Mesenchymal stem cell (in vitro differentiated cells and primary cell): ENCODE measurements at regions not wholly inside any gene's neighbourhood (a gene's known extent, or its start where the extent isn't known, plus 50 kb on each side); places are given as distances from the start of the nearest gene placed in this dataset.

Experiments used
- DNase-seq: peaks from one replicate; pipeline ENCODE4 v3.0.0-alpha.2; 2013
- H2AFZ ChIP-seq: one replicate; pipeline ENCODE4 v1.6.1; 2013; ENCODE audit warnings: low read depth, mild to moderate bottlenecking, control low read depth, inconsistent platforms, low read length, moderate library complexity
- H2AK5ac ChIP-seq: 2 replicates; pipeline ENCODE4 v1.6.1; 2013; ENCODE audit warnings: low read length, moderate library complexity, mild to moderate bottlenecking, inconsistent platforms; ENCODE audit not compliant: severe bottlenecking
- H2BK120ac ChIP-seq: one replicate; pipeline ENCODE4 v1.6.1; 2013; ENCODE audit warnings: low read depth, mild to moderate bottlenecking, inconsistent platforms, low read length, moderate library complexity
- H2BK12ac ChIP-seq, 2 experiments: one replicate each; pipeline ENCODE4 v1.6.1; 2013; ENCODE audit warnings: inconsistent platforms in 2 of 2, low read length in 2 of 2, mild to moderate bottlenecking in 2 of 2, moderate library complexity in 2 of 2, control low read depth in 1 of 2
- H2BK15ac ChIP-seq: one replicate; pipeline ENCODE4 v1.6.1; 2013; ENCODE audit warnings: mild to moderate bottlenecking, low read depth, inconsistent platforms; ENCODE audit not compliant: poor library complexity, severe bottlenecking
- H2BK5ac ChIP-seq: 2 replicates; pipeline ENCODE4 v1.6.1; 2013; ENCODE audit warnings: low read depth, mild to moderate bottlenecking, low read length, control low read depth, inconsistent platforms; ENCODE audit not compliant: poor library complexity, severe bottlenecking
- H3K14ac ChIP-seq, 2 experiments: one replicate each; pipeline ENCODE4 v1.6.1; 2013; ENCODE audit warnings: inconsistent platforms in 2 of 2, low read length in 2 of 2, control low read depth in 1 of 2, mild to moderate bottlenecking in 1 of 2, moderate library complexity in 1 of 2
- H3K18ac ChIP-seq, 2 experiments: one replicate each; pipeline ENCODE4 v1.6.1; 2013; ENCODE audit warnings: inconsistent platforms in 2 of 2, low read length in 2 of 2, control low read depth in 1 of 2, low read depth in 1 of 2, mild to moderate bottlenecking in 1 of 2
- H3K23ac ChIP-seq, 2 experiments: one replicate each; pipeline ENCODE4 v1.6.1; 2013; ENCODE audit warnings: inconsistent platforms in 2 of 2, low read length in 2 of 2, mild to moderate bottlenecking in 2 of 2, moderate library complexity in 2 of 2, control low read depth in 1 of 2
- H3K27ac ChIP-seq: 2 replicates; pipeline ENCODE4 v1.5.1; 2013; ENCODE audit warnings: mild to moderate bottlenecking, moderate library complexity, low read length, control low read depth, inconsistent platforms; ENCODE audit not compliant: poor library complexity, severe bottlenecking
- H3K27me3 ChIP-seq, 2 experiments: 2 replicates each; pipeline versions ENCODE4 v1.6.1 to v1.7.0; 2013; ENCODE audit warnings: low read length in 2 of 2, mild to moderate bottlenecking in 2 of 2, moderate library complexity in 2 of 2, control low read depth in 1 of 2, inconsistent platforms in 1 of 2; ENCODE audit not compliant: control insufficient read depth in 1 of 2, insufficient read depth in 1 of 2
- H3K36me3 ChIP-seq, 2 experiments: 2 replicates each; pipeline versions ENCODE4 v1.6.1 to v1.7.0; 2013; ENCODE audit warnings: low read length in 2 of 2, control low read depth in 1 of 2, inconsistent platforms in 1 of 2, low read depth in 1 of 2, mild to moderate bottlenecking in 1 of 2; ENCODE audit not compliant: insufficient read depth in 2 of 2, control insufficient read depth in 1 of 2
- H3K4ac ChIP-seq, 2 experiments: one replicate each; pipeline ENCODE4 v1.6.1; 2013; ENCODE audit warnings: inconsistent platforms in 2 of 2, low read length in 2 of 2, mild to moderate bottlenecking in 2 of 2, moderate library complexity in 2 of 2, control low read depth in 1 of 2, low read depth in 1 of 2
- H3K4me1 ChIP-seq: 2 replicates; pipeline ENCODE4 v1.6.1; 2013; ENCODE audit warnings: low read depth, low read length, control low read depth; ENCODE audit not compliant: control insufficient read depth, insufficient read depth
- H3K4me2 ChIP-seq: 2 replicates; pipeline ENCODE4 v1.6.1; 2013; ENCODE audit warnings: low read length, mild to moderate bottlenecking, inconsistent platforms; ENCODE audit not compliant: poor library complexity, severe bottlenecking
- H3K4me3 ChIP-seq, 2 experiments: 2 replicates each; pipeline versions ENCODE4 v1.5.1 to v1.7.0; 2013; ENCODE audit warnings: low read length in 2 of 2, mild to moderate bottlenecking in 2 of 2, control low read depth in 1 of 2, low read depth in 1 of 2; ENCODE audit not compliant: insufficient read depth in 1 of 2
- H3K79me1 ChIP-seq: replicated peaks from 2 replicates; pipeline ENCODE4 v1.6.1; 2013; ENCODE audit warnings: mild to moderate bottlenecking, control low read depth, low read length, inconsistent platforms; ENCODE audit not compliant: poor library complexity, severe bottlenecking
- H3K9ac ChIP-seq: 2 replicates; pipeline ENCODE4 v1.7.0; 2013; ENCODE audit warnings: mild to moderate bottlenecking, low read length, moderate library complexity
- H3K9me3 ChIP-seq: 2 replicates; pipeline ENCODE4 v1.7.0; 2013; ENCODE audit warnings: mild to moderate bottlenecking, low read length; ENCODE audit not compliant: control insufficient read depth
- H4K8ac ChIP-seq: one replicate; pipeline ENCODE4 v1.6.1; 2013; ENCODE audit warnings: inconsistent platforms, mild to moderate bottlenecking, low read length, moderate library complexity
- H4K91ac ChIP-seq: one replicate; pipeline ENCODE4 v1.6.1; 2013; ENCODE audit warnings: mild to moderate bottlenecking, low read length, inconsistent platforms
- WGBS: methylation state at CpG from one replicate; pipeline ENCODE4 v1.1.7; 2013; ENCODE audit warnings: mixed read lengths; 5-methylcytosine and 5-hydroxymethylcytosine counted together

DNA sequence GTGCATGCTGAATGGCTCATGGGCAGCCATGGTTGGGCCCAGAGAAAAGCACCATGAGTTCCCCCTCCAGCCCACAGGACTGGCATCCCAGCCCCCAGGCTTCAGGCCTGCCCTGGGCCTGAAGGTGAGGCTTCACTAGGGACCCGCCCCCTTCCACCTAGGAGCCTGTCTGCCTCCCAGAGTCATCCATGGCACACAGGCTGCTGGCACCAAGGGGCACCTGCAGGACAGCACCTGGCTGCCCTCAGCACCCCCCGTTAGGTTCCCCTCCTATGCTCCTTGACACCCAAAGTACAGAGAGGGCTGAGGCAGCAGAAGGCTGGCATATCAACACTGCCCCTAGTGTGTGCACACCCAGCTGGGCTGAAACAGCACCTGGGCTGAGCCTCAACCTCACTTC is 566.7 kb upstream of the PCDH7 start:
- H3K14ac ChIP-seq = peak overlapping the region in 1 of 2 experiments; percentile 55
- no peak overlapping the region for H3K4me2 ChIP-seq
- no peak overlapping the region for H3K4ac ChIP-seq
- H4K91ac ChIP-seq = no peak overlapping the region
- WGBS = 81% methylated on average over 2 of the region's 2 CpGs
- H3K18ac ChIP-seq = no peak overlapping the region
- no peak overlapping the region for H2BK120ac ChIP-seq
- H3K9ac ChIP-seq = no peak overlapping the region
- no peak overlapping the region for H3K23ac ChIP-seq
- no peaks in the 10 kb centered on the region for H3K9me3 ChIP-seq
- H3K36me3 ChIP-seq = no peaks in the 10 kb centered on the region
- H2AK5ac ChIP-seq = no peak overlapping the region
- H3K4me3 ChIP-seq = no peak overlapping the region
- no peak overlapping the region for H3K27ac ChIP-seq
- H2BK5ac ChIP-seq = no peak overlapping the region
- no peak overlapping the region for H2BK12ac ChIP-seq
- H3K27me3 ChIP-seq = no peaks in the 10 kb centered on the region
- H3K79me1 ChIP-seq = no peaks in the 10 kb centered on the region
- no peak overlapping the region for H4K8ac ChIP-seq
- no peaks in the 10 kb centered on the region for H3K4me1 ChIP-seq
- no peak overlapping the region for H2BK15ac ChIP-seq
- no peak overlapping the region for H2AFZ ChIP-seq
- no peak for DNase-seq

DNA sequence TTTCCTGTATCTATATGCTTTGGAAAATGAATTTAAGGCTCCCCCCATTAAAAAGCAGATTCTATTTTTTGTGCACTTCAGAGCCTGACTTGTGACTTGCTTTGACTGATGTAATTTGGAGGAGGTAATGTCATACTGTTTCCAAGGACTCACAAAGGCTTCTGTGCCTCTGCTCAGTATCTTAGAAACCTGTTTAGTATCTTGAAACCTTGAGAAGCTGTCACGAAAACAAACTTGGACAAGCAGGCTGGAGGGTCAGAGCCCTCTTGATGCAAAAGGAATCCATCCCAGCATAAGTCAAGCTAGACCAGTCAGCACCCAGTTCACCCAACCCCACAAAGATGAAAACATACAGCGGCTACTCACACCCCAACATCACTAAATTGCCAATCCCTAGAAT is 560.0 kb upstream of the PCDH7 start:
- Histone ChIP-seq H3K9me3 (no peaks in the 10 kb centered on the region), H2AK5ac (no peak overlapping the region), H3K23ac (no peak overlapping the region), H3K14ac (no peak overlapping the region), H3K36me3 (no peaks in the 10 kb centered on the region), H2BK15ac (no peak overlapping the region), H3K4ac (no peak overlapping the region), H4K8ac (no peak overlapping the region), H3K79me1 (no peaks in the 10 kb centered on the region), H2BK120ac (no peak overlapping the region), H3K9ac (no peak overlapping the region), H2BK5ac (no peak overlapping the region), H3K4me3 (no peak overlapping the region), H3K27me3 (no peaks in the 10 kb centered on the region), H3K4me1 (no peaks in the 10 kb centered on the region), H3K18ac (no peak overlapping the region), H4K91ac (no peak overlapping the region), H2AFZ (no peak overlapping the region), H3K27ac (no peak overlapping the region), H3K4me2 (no peak overlapping the region), H2BK12ac (no peak overlapping the region)
- WGBS = 80% methylated on average over 1 of the region's 2 CpGs
- no peak for DNase-seq

DNA sequence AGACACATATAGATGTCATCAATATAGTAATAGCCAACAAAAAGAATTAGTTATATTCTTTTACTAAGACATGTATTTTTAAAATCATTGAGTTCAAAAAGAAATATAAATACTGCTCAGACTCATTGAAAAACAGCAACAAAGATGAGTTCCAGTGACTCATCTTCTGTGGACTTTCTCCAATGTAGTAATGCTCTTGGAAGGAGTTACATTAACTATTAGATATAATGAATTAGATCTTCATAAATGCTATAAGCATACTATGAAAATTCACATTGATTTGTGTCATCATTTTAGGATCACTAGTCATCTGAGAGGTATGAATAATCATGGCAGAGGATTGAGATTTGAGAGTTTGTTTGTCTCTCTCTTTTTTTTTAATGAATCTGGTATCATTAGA is 547.8 kb upstream of the PCDH7 start:
- Histone ChIP-seq H3K9ac (no peak overlapping the region), H3K4me1 (no peaks in the 10 kb centered on the region), H4K8ac (no peak overlapping the region), H3K27ac (no peak overlapping the region), H2BK12ac (no peak overlapping the region), H3K23ac (no peak overlapping the region), H3K4me2 (no peak overlapping the region), H4K91ac (no peak overlapping the region), H3K36me3 (no peaks in the 10 kb centered on the region), H3K14ac (no peak overlapping the region), H2AK5ac (no peak overlapping the region), H2BK5ac (no peak overlapping the region), H3K79me1 (no peaks in the 10 kb centered on the region), H3K18ac (no peak overlapping the region), H3K9me3 (no peaks in the 10 kb centered on the region), H2BK120ac (no peak overlapping the region), H2AFZ (no peak overlapping the region), H3K4me3 (no peak overlapping the region), H3K27me3 (no peaks in the 10 kb centered on the region), H2BK15ac (no peak overlapping the region), H3K4ac (no peak overlapping the region)
- DNase-seq = no peak

DNA sequence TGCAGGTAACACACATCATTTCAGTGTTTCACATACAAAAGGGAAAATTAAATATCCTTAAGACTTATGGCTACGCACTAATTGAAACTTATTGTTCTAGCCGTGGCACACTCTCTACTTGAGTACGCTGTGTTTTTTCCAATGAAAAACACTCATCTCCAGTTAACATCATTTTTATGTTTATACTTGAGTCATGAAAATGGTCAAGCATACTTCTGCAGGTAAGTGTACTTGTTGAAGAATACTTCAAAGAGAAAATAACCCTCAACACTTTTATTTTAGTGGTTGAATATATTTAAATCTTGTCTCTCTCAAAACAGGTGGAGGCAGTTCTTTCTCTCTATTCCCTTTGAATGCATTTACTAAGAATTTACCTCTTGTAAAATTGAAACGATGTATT is 538.7 kb upstream of the PCDH7 start:
- Histone ChIP-seq H3K4ac (no peak overlapping the region), H2AFZ (no peak overlapping the region), H3K79me1 (no peaks in the 10 kb centered on the region), H3K9ac (no peak overlapping the region), H4K8ac (no peak overlapping the region), H3K36me3 (no peaks in the 10 kb centered on the region), H2BK120ac (no peak overlapping the region), H2BK5ac (no peak overlapping the region), H3K4me1 (no peaks in the 10 kb centered on the region), H2BK15ac (no peak overlapping the region), H2AK5ac (no peak overlapping the region), H3K27ac (no peak overlapping the region), H3K23ac (no peak overlapping the region), H2BK12ac (no peak overlapping the region), H3K4me3 (no peak overlapping the region), H3K4me2 (no peak overlapping the region), H3K14ac (no peak overlapping the region), H3K9me3 (no peaks in the 10 kb centered on the region), H3K27me3 (no peaks in the 10 kb centered on the region), H3K18ac (no peak overlapping the region), H4K91ac (no peak overlapping the region)
- 100% methylated on average over 2 of the region's 4 CpGs for WGBS
- DNase-seq = no peak
